Fibroblast of skin of scalp (primary cell): ENCODE measurements at regions not wholly inside any gene's neighbourhood (a gene's known extent, or its start where the extent isn't known, plus 50 kb on each side); places are given as distances from the start of the nearest gene placed in this dataset.
"Not testable (repeated sequence)": the region's sequence is repeated elsewhere in the genome, so short reads cannot be mapped to it uniquely, and the experiment has no call there.

Experiments used
- DNase-seq: peaks from one replicate; pipeline ENCODE4 v3.0.0-alpha.2; 2013

DNA sequence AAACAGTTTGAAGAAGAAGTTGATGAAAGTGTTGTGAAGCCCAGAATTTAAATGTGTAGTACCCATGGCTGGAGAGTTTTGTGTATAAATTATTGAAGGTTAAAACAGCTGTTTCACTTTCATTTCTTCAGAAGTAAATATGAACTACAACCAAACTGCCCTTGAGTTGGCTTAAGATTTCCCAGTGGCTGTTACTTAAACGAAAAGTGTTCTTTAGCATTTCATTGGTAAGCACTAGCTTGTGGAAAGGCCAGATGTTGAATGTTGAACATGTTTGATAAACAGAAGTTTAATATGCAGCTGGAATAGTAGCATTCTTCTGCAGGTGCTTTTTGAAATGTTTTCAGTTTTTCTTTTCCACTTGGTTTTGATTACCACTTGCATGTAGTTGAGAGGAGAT, 83.2 kb upstream of the TNRC6B start:
- DNase-seq = no peak

DNA sequence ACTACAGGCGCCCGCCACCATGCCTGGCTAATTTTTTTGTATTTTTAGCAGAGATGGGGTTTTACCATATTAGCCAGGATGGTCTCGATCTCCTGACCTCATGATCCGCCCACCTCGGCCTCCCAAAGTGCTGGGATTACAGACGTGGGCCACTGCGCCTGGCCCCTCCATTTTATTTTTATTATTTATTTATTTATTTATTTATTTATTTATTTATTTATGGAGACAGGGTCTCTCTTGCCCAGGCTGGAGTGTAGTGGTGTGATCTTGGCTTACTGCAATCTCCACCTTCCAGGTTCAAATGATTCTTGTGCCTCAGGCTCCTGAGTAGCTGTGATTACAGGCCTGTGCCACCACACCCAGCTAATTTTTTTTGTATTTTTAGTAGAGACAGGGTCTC, 77.8 kb upstream of the TNRC6B start:
- DNase-seq = not testable (repeated sequence)

DNA sequence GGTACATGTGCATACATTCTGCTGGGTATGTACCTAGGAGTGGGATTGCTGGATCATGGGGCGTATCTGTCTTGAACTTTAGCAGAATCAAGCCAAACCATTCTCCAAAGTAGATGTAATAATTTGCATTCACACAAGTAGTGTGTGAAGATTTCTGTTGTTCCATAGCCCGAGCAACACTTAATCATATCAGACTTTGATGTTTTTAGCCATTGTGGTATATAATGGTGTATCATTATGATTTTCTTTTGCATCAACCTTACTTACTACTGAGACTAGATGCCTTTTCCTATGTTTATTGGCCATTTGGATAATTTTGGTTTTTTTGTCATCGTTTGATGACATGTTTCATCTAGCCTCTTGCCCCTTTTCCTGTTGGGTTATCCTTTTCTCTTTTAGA, 72.0 kb upstream of the TNRC6B start:
- DNase-seq = no peak

DNA sequence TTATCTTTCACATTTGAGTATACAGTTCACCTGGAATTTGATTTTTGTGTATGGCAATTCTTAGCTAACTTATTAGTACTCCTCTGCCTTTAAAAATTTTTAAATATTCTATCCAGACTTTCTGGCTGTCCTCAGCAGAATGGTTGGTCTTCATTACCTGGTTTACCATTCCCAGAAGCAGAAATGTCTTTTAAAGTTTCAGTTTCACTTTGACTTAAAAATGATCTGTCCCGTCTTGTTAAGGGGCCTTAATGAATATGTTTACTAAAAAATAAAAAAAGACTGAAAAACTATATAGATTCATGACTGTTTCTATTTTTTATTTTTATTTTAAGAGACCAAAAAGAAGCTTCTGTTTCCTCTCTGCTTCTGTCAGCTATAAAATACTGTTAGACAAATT, 70.5 kb upstream of the TNRC6B start:
- no peak for DNase-seq

DNA sequence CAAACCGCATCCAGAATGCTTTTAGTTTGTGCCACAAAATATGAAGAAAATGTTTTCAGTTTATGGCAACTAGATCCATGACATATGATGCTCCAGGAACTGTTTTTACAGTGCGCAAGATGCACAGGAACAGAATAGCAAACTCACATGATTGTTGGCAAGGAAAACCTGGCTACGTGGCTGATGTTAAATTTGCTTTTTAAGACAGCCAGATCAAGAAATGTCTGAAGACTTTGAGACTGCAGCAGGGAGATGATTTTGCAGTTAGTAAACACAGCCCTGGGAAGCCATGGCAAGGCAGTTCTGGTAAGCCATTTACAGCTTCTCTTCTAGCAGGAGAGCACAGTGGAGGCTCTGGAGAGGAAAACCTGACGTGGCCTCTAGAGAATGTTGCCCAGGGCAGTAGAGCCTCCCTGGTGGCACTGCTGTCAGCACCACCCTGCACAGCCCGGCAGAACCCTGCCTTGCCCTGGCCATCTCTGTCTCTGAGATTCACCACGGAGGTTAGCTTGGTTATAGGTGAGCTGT, 69.8 kb upstream of the TNRC6B start:
- DNase-seq = peak; percentile 26

DNA sequence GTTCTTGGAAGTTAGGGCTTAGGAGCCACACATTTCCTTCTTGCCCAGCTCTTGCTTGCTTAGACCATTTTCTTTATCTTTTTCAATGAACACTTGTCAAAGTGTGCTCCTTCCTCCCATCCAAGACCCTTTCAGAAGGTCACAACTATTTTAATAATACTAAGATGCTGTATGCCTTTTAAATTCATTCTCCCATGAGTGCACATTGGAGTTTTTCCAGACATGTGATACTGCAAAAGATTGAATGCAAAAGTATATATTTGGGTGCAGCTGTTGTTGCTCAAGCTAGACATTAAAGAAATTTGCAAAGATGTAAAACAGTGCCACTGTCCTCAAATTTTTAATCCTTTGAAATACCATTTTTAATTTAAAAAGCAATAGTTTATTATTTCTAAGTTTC, 69.3 kb upstream of the TNRC6B start:
- no peak for DNase-seq

DNA sequence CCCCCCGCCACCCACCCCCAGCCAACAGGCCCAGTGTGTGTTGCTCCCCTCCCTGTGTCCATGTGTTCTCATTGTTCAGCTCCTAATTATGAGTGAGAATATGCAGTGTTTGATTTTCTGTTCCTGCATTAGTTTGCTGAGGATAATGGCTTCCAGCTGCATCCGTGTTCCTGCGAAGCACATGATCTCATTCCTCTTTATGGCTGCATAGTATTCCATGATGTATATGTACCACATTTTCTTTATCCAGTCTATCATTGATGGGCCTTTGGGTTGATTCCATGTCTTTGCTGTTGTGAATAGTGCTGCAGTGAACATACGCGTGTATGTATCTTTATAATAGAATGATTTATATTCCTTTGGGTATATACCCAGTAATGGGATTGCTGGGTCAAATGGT, 68.8 kb upstream of the TNRC6B start:
- DNase-seq = not testable (repeated sequence)

DNA sequence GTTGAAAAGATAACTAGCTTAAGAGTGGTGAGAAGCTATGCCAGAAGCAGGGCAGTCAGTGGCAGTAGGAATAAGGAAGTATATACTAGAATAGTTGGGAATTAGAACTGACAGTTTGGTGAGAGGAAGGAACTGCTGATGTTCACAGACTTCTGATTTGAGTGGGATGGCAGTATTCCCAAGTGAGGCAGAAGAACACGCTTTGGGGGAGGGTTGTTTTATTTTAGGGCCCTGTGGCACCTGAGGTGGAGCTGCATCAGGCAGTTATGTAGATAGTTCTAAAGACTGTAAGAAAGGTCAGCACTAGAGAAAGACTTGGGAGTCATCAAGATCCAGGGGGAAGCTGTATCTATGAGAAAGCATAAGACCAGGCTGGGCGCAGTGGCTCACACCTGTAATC, 66.3 kb upstream of the TNRC6B start:
- DNase-seq = no peak

DNA sequence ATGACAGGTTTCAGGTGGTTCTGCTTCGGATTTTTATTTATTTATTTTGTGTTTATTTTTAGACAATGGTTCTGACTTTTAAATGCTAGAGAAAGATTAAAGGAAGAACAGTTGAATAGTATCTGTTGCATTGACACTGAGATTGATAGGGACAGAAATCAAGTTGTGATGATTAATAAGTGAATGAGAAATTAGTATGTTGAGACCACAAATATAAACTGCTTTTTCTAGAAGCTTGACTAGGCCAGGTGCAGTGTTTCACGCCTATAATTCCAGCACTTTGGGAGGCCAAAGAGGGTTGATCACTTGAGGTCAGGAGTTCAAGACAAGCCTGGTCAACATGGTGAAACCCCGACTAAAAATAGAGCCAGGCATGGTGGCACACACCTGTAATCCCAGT, 65.1 kb upstream of the TNRC6B start:
- DNase-seq = no peak

DNA sequence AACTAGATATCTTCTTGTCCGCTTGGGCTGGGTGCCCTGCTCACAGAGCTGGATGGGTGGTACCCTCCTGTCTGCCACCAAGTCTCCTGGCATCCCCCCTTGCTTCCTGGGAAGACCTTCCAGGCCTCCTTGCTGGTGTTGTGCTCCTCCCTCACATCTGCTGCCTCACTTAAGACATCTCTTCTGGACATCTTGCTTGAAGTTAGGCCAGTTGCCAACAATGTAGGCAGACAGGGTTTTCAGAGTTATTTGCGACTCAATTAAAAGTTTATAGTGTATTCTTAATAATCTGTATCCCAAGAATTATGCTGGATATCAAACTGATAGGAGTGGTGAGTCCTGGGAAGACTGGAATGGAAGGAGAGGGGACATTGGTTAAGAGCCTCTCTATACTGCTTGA, 64.0 kb upstream of the TNRC6B start:
- no peak for DNase-seq

DNA sequence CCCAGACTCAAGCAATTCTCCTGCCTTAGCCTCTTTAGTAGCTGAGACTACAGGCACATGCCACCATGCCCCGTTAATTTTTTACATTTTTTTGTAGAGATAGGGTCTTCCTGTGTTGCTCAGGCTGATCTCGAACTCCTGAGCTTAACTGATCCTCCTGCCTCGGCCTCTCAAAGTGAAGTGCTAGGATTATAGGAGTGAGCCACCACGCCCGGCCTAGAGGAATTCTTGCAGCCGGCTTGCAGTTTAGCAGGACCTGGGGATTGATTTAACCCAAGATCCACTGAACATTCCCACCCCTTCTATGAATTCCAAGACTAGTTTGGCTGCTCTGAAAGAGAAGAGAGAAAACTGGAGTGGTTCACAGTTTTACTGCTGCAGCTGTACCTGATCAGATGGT, 63.3 kb upstream of the TNRC6B start:
- no peak for DNase-seq

DNA sequence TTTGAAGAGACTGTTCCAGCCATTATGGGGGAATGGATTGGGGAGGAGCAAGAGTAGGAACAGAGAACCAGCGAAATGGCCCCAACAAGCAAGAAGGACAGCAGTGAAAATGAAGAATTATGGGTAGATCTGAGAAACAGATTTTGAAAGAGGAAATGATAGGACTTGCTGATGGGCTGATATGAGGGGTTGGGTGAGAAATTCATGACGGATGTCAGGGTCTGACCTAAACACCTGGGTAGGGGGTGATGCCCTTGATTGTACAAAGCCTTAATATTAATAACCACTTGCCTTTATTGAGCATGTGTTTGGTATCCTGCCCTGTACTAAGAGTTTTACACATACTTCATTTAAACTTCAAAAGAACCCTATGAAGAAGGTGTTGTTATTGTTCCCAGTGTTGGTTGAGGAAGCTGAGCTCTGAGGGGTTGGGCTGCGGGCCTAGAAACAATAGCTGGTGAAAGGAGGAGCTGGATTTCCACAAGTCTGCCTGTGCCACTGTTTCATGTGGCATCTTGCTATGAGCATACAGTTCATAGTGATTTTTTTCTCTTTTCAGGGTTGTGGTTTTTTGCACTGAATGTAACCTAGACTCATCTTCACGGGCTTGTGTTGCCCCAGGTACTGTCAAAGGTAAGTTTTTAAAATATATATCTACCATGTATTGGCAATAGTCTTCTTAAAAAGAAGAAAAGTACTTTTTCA, 61.1 kb upstream of the TNRC6B start:
- DNase-seq = no peak

DNA sequence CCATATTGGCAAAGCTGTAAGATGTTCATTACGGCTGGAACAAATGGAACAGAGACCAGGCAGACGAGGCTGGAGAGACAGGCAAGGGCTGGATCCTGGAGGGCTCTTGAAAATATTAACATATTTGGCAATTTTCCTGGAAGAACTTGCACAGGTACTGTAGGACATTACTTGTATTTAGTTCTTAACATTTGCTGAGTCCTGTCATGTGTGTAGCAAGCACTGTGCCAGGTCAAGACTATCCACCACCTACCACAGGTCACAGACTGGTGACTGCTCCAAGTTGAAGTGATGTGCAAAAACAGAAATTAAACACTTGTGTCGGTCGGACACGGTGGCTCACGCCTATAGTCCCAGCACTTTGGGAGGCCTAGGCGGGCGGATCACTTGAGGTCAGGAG, 58.7 kb upstream of the TNRC6B start:
- no peak for DNase-seq

DNA sequence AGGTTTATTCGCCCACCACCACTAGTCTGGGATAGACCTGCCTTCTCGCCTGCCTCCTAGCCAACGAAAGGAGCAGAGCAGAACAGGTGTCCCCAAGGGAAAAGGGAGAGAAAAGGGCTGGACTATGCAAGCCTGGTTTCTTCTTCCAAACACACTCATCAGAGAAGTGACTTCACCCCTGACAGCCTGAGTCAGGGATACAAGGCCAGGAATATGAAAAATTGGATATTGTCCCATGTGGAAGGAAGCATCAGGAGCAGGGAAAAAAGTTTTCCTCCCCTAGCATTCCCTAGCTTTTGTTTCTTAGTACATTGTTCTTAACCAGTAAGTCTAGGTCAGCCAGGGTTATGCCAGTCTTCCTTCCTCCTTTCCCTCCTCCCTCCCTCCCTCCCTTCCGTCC, 56.9 kb upstream of the TNRC6B start:
- no peak for DNase-seq

DNA sequence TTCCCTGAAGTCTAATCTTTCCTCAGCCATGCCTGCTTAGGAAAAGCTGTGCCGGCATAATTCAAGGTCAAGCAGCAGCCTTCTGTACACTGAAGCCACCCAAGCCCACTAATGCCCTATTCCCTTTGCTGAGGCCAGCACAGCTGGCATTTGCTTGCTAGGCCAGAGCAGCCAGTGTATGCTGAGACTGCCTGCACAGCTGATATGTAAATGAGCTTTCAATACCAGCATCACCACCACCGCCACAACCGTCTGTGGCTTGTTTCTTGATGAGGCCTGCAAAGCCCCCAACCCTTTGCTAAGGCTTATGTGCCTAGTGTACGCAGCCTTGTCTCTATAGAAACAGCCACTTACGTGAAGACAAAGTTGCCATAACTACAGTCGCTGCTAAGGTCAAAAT, 56.3 kb upstream of the TNRC6B start:
- DNase-seq = no peak

DNA sequence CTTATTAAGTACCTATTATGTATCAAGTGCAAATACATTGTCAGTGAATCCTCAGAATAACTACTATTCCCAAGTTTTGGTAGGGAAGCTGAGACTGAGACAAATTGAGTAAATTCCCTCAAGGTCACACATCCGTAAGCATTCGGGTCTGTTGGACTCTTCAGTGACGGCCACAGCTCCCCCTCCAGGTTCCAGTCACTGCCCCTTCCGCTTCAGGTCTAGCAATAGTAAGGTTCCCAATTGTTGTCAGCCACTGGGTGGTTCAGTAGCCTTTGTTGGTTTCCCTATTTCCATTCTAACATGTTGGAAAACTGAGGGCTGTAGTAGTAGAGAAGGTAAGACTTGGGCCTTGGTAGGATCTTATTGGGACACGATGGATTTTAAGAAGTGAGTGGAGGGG, 54.9 kb upstream of the TNRC6B start:
- DNase-seq = no peak

DNA sequence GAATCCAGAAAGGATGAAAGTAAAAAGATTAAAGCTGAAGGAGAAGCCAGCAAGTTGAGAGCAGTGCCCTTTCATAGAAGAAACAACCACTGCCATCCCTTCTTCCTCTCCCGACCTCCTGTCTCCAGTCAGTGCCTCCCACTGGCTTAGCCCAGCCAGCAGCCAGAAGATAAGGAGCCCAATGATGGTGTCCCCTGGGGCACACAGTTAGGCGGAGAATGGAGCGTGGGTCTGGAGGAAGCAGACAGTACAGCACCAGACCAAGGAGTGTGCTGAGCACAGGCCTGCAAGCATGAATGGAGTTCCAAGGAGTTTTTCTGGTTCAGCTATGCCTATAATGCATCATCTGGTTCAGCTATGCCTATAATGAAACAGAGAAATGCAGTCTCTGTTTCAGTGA, 54.3 kb upstream of the TNRC6B start:
- DNase-seq = peak; percentile 13
